Myocyte (in vitro differentiated cells): ENCODE measurements at regions not wholly inside any gene's neighbourhood (a gene's known extent, or its start where the extent isn't known, plus 50 kb on each side); places are given as distances from the start of the nearest gene placed in this dataset.
A peak's percentile ranks its signal among the peaks of the same experiment; 100 is the strongest.
"Not testable (repeated sequence)": the region's sequence is repeated elsewhere in the genome, so short reads cannot be mapped to it uniquely, and the experiment has no call there.

Experiments used
- DNase-seq: peaks from one replicate; pipeline ENCODE4 v3.0.0-alpha.2; 2012; ENCODE audit warnings: low read depth

- no peak for DNase-seq
Observed at GRCh38 chr16:14384745-14385144, 245.3 kb downstream of the PARN start.

GRCh38 chr16:14383844-14384243 lies 246.2 kb downstream of the PARN start:
- DNase-seq, result not testable (repeated sequence)

- DNase-seq, result no peak
Observed at GRCh38 chr16:14378689-14379467, 251.2 kb downstream of the PARN start.

GRCh38 chr16:14378131-14378551 lies 251.9 kb downstream of the PARN start:
- DNase-seq, result peak; percentile 58

GRCh38 chr16:14377326-14377725 lies 252.7 kb downstream of the PARN start:
- no peak for DNase-seq

GRCh38 chr16:14375132-14375491 lies 254.9 kb downstream of the PARN start:
- no peak for DNase-seq

- DNase-seq, result no peak
Observed at GRCh38 chr16:14374451-14375131, 255.5 kb downstream of the PARN start.

GRCh38 chr16:14373896-14374295 lies 256.2 kb downstream of the PARN start:
- DNase-seq, result peak; percentile 44

- no peak for DNase-seq
Observed at GRCh38 chr16:14373406-14373805, 256.7 kb downstream of the PARN start.

- DNase-seq, result no peak
Observed at GRCh38 chr16:14372471-14372870, 257.6 kb downstream of the PARN start.

- DNase-seq, result no peak
Observed at GRCh38 chr16:14371778-14372431, 258.2 kb downstream of the PARN start.

GRCh38 chr16:14370736-14371234 lies 259.3 kb downstream of the PARN start:
- no peak for DNase-seq

GRCh38 chr16:14369734-14370598 lies 260.1 kb downstream of the PARN start:
- DNase-seq, result peak; percentile 80

- DNase-seq, result no peak
Observed at GRCh38 chr16:14368399-14368798, 261.7 kb downstream of the PARN start.

GRCh38 chr16:14366974-14367707 lies 262.9 kb downstream of the PARN start:
- DNase-seq, result peak; percentile 6

GRCh38 chr16:14366447-14366846 lies 263.6 kb downstream of the PARN start:
- no peak for DNase-seq

- DNase-seq, result peak; percentile 17
Observed at GRCh38 chr16:14365200-14365851, 264.7 kb downstream of the PARN start.

- DNase-seq, result peak; percentile 75
Observed at GRCh38 chr16:14364386-14365199, 265.5 kb downstream of the PARN start.

- peak; percentile 21 for DNase-seq
Observed at GRCh38 chr16:14364112-14364385, 266.0 kb downstream of the PARN start.
